SKM-1 treated with dmso at 0.1 percent for 144 hours (cell line): ENCODE measurements at regions not wholly inside any gene's neighbourhood (a gene's known extent, or its start where the extent isn't known, plus 50 kb on each side); places are given as distances from the start of the nearest gene placed in this dataset.
"Not testable (repeated sequence)": the region's sequence is repeated elsewhere in the genome, so short reads cannot be mapped to it uniquely, and the experiment has no call there.

Experiments used
- DNase-seq: peaks from one replicate; lab custom pipeline; 2025; ENCODE audit not compliant: unreplicated experiment; lab: John Stamatoyannopoulos, UW

DNA sequence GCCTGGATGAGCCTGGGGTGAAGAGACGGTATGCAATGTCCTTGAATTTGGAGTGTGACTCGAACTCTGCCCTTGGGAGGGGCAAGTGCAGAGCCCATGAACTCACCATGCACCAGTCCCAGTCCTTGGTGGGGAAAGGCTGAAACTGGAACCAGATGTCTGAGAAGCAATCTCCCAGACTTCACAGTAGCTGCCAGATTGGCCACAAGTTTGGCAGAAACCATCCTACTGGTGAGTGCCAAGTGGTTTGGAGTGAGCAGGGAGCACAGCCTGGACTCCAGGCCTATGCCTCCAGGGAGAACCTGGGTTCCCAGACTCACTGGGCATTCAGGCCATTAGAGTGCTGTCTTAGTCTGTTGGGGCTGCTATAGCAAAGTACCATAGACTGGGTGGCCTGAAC is 99.6 kb upstream of the LYZL1 start:
- DNase-seq: no peak

DNA sequence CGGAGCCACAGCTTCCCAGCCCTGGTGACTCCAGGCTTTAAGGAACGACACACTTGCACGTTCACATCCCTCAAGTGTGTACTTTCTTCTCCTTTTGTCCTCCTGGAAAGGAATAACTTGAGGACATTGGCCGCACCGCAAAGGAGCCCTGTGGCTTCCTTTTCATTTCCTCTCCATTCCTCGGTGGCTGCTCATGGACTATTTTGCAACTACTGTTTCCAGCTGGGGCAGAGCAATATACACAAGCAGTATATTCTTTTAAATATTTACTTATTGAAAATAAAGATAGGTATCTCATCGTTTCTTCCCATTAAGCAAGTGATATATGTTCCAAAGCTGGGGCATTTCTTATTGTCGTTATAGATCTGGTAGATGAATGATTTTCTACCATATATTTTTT is 97.2 kb upstream of the LYZL1 start:
- no peak for DNase-seq

DNA sequence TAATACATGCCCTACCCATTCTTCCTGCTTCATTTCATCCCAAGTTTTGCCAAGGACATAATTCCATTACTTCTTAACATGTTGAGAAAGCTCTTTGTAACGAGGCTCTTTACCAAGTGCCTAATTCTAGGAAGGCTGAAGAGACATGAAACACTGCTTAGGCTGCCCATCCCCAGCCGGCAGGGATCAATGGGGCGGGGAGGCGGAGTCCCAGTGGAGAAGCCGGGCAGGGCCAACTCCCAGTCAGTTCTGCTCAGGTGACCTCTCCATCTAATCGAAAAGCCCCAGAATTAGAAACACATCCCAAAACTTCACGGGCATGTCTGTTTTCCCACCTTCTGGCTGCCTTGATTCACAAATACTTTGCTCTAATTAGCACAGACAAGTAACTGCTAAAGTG is 89.5 kb upstream of the LYZL1 start:
- no peak for DNase-seq

DNA sequence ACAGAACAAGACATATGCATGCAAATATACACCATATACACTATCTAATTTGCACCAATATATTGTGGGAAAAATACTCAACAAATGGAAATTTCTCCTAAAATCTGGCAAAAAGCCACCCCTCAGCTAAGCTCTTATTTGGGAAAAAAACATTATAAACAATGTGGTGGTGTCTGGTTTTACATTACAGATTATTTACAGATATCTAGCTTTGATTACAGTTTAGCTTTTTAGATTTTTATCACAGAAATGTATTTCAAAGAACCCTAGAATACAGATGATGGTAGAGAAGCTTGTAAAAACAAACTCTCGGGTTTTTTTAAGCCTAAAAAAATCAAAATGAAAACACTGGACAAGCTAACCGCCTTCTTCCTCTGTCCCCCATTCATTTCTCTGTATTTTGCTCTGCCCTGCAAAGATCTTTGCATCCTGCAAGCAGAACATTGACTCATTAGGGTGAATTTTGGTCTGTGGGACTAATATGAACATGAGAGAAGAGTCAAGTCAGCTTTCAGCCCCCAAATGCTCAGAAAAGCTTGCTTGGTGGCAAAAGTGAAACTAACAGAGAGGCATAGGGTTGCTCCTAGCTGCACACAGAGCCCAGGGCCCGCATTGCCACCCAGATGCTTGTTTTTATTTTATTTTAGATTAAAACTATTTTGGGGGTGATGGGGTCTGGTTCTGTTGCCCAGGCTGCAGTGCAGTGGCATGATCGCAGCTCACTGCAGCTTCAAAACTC is 88.8 kb upstream of the LYZL1 start:
- no peak for DNase-seq

DNA sequence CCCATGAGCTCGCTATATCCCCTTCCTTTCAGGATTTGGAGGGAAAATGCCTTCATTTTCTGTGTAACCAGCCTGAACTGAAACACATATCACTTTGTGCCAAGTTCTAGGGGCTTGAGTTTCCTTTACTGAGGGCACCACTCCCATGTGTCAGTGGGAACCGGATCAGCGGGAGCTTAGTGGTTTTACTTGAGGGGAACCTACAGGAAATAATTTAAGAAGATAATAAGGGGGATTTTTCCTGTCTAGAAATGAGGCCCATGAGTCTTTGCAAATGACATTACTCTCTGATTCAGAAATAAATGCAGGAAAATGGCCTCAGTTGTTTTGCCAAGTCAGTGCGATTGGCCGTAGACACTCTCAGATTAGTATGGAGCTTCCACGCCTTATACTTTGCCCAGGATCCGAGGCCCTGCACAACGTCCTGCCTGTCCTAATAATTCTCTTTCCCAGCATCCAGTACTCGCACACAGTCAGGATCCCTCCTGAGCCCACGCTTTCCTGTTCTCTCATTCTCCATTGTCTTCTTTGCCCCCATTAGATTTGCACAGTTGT is 86.4 kb upstream of the LYZL1 start:
- DNase-seq: no peak

DNA sequence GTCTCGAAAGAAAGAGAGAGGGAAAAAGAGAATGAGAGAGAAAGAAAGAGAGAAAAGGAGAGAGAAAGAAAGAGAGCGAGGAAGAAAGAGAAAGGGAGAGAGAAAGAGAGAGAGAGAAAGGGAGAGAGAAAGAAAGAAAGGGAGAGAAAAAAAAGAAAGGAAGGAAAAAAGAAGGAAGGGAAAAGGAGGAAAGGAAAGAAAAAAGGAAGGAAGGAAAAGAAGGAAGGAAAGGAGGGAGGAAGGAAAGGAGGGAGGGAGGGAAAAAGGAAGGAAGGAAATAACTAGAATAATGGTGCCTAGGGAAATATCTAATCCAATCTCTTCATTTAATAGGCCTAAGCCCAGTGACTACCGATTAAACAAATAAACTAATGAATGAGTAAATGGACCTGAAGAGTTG is 85.4 kb upstream of the LYZL1 start:
- no peak for DNase-seq

DNA sequence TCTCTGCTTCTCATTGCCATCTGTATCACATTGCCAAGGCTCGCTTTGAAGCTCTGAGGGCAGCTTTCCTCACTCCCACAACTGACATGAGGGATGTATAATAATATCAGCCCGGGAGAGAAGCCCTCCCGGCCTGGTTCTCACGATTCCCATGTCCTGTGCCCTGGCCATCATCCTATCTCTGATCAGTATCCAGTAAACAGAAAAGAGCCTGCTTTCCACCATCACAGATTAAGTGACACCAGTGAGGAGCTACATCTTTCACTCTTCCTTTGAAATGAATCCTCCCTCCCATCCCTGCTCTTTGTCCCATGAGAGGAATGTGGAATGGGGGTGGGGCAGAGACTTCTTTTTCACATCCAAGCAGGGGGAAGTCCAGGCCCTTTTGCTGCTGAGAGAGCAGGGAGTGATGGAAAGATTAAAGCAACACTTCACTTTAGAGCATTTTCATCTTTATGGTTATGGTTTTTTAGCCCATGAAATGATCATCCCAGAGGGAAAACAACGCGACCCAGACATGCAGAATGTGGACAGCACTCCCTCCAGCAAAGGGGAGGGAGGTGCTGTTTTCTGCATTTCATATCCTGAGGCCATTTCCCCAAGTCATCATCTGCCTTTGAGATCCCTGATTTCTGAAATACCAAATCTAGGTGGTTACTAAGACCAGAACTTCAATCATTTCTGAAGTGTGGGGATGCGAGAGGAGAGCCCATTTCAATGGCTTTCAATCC is 84.6 kb upstream of the LYZL1 start:
- DNase-seq: no peak

DNA sequence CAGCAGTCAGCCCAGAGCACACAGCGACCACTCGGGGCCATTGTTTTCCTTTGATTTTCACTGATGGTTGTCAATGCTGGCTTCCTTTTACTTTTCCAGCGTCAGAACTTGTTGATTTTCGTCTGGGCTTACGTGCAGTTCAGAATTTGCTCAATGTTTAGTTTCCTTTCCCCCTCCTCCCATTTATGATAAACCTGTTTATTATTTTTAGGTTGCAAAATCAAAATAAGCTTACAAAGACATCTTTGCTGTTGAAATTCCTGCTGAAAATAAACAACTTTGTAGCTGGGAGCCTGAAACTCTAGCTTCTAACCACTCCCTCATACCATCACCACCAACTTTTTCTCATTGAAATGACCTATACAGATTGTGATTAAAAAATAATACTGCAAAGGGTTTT is 83.1 kb upstream of the LYZL1 start:
- no peak for DNase-seq

DNA sequence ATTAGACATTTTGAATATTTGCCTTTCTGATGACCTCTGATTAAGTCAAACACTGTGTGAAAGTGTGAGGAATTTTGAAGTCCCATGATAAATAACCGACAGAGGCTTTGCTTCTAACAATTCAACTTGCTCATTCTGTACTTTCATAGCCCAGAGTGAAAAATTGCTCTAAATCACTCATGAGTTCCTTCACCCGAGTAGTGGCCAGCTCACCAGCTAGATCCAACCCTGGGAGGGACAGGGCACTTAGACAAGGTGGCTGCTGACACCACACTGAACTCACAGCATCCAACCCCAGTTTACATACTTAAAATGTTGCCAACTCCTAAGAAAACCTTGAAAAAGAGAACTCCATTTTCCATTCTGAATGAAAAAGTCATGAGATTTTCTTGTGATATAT is 80.0 kb upstream of the LYZL1 start:
- DNase-seq: no peak

DNA sequence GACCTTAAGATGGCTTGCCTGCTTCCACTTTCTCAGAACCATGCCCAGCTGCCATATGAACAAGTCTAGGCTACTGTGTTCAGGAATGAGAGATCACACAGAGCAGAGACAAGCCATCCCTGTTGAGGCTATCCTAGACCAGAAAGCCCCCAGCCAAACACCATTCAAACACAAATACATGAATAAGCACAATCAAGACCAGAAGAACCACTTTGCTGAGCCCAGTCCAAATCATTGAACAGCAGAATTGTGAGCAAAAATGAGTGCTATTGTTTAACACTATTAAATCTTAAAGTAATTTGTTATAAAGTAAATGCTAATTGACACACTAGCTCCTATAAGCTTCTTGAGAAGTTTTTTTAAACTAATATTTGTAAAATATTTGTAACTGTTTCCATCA is 79.0 kb upstream of the LYZL1 start:
- DNase-seq: no peak

DNA sequence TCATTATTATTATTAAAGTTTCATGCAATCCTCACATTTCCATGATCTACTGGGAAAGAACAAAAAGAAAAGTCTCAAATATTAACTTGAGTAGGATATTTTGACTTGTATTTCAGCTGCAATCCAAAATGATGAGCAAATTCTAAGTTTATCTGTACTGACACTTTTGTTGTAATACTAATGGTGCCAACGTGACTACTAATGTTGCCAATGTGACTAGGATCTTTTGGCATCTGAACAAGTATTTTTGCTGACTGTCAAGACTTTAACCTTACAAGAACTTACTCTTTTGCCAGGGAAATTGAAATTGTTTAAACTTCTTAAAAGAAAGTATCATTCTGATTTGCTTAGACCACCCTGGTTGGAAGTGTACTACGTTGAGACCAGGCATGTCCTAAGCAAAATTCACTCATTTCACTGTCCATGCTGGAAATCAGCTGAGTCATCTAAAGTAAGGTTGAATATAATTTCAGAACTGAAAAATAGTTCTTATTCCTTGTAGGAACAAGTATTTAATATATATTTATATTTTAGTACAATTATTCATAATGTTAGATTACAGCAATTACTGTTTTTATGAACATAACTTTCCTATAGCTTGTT is 78.5 kb upstream of the LYZL1 start:
- DNase-seq: no peak

DNA sequence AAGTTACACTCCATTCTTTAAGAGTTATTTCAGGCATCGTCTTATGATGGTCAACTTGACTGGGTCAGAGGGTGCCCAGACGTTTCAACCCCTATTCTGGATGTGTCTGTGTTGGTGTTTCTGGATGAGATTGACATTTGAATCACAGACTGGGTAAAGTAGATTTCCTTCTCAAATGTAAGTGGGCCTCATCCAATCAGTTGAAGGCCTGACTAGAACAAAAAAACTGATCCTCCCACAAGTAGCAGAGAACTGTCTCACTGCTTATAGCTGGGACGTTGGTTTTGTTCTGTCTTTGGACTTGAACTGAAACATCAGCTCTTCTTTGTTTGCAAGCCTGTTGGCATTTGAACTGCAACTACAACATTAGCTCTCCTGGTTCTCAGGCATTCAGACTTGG is 76.3 kb upstream of the LYZL1 start:
- no peak for DNase-seq

DNA sequence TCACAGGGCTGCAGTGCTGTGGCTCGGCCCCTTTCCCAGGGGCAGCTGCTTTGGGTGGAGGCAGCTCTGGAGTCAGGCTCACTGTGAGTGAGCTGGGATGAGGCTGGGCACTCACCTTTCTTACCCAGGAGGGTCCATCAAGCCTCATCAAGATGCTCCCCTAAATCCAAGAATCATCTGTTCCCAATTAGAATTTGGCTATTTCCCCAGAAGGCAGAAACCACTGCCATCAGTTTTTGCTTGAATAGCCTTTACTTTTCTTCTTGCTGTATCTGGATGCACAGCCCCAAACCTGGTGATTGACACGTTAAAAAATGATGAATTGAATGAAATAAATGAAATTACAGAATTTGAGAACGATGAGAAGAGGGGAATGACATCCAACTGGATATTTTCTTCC is 74.3 kb upstream of the LYZL1 start:
- no peak for DNase-seq

DNA sequence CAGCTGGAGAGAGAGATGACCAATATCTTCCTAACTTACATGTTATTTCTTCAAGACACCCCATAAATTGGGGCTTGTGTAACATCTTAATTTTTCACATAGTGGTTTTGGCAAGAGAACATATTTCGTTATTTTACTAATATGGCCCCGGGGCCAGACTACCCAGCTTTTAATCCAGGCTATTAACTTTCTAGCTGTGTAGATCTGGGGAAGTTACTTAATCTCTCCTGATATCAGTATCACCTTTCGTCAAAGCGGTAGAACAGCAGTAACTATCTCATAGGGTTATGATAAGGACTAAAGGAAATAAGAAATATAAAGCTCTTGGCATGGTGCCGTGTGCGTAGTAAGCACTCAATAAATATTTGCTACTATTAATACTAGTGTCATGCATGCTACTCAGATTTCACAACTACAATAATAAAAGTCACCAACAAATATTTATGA is 71.6 kb upstream of the LYZL1 start:
- no peak for DNase-seq

DNA sequence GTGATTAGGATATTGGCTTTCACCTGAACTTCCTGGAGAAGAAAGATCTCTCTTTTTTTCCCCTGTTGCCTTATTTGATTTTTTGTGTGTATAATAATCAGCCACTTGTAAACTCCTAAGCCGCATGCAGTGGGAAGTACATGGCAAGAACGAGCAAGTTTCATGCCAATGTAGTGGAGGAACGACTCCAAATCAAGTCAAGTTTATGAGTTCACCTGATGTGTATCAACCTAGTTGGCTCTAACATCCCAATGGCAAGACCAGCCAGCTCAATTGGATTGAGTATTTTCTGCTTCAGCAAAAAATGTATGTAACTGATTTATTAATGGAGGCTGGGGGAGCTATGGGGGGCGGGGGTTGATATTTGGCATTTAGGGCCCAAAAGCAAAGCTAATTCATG is 65.5 kb upstream of the LYZL1 start:
- no peak for DNase-seq

DNA sequence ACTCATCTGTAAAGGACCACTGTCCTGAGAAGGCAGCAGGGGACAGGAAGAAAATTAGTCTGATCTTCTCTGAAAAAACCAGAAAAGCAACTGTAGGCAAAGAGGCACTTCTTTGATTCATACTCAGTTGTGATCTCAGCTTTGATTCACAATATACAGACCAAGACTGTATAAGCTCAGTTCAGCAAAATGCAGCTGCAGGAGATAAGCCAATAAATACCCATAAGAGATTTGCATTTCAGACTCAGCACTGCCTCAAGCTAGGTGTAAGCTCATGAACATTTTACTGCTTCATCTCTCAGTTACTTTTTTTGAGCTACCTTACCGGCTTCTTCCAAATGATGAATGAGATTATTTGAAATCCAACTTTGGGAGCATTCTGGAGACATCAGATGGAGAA is 64.2 kb upstream of the LYZL1 start:
- no peak for DNase-seq

DNA sequence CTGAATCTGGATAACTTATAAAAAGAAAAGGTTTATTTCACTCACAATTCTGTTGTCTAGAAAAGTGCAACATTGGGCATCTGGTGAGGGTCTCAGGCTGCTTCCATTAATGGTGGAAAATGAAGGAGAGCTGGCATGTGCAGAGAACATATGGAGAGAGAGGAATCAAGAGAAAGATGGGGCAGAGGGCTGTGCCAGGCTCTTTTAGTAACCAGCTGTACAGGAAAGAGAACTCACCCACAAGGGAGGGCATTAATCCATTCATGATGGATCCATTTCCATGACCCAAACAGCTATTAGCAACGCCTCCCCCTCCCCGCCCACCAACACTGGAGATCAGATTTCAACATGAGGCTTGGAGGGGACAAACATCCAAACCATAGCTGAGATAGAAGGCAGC is 61.7 kb upstream of the LYZL1 start:
- no peak for DNase-seq

DNA sequence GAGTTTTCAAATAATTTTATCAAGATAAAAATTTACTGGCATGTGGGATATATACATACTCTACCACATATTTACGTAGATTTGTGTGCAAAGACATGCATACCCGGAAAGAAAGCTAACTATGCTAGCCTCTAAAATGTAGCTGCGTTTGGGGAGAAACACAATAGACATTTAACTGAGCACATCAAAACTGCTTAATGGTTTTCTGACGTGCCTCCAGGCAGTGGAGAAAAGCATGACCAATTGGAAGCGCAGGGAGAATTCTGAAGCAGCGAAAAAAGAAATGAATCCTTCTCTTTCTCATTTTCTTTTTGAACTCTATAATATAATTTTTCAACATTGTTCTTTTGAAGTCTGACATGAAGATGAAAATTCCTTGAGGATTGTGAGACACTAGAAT is 60.3 kb upstream of the LYZL1 start:
- DNase-seq: no peak

DNA sequence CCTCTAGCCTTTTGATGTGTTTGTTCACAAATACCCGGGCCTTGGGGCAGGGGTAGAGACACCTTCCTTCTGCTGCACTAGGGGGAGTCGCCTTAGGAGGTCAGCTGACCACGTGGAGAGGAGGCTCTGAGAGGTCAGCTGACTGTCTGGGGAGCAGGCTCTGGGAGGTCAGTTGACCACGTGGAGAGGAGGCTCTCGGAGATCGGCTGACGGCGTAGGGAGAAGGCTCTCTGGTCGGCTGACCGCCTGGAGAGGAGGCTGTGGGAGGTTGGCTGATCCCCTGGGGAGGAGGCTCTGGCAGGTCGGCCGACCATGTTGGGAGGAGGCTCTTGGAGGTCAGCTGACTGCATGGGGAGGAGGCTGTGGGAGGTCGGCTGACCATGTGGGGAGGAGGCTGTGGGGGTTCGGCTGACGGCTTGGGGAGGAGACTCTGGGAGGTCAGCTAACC is 59.6 kb upstream of the LYZL1 start:
- no peak for DNase-seq

DNA sequence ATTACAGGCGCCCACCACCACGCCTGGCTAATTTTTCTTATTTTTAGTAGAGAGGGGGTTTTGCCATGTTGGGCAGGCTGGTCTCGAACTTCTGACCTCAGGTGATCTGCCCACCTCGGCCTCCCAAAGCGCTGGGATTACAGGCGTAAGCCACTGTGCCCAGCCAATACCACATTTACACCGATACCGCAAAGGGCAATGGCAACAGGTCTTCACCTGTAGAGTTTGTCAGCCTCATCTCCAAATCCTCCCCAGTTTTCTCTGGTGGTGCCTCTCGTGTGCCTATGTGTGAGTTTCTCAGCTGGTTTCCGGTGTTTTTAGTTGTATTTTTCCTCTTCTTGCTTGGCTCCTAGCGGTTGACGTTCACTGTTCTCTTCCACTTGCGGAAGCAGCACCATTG is 52.0 kb upstream of the LYZL1 start:
- DNase-seq: not testable (repeated sequence)

DNA sequence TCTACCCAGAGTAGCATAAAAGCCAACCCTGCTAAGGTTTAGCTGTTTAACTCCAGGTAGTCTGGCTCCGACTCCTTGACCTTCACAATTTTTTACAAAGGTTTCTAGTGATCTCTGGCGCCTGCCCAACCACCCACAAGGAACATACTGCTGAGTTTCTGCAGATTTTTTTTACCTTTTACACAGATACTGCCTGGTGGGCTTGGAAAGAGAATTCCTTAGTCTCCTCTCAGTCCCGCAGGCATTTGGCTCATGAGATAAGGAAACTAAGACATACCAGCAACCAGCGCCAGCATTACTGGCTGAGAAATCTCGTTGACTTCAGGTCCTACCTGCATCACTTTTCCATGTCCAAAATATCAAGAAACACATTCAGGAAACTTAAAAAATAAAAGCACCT is 51.1 kb upstream of the LYZL1 start:
- no peak for DNase-seq

DNA sequence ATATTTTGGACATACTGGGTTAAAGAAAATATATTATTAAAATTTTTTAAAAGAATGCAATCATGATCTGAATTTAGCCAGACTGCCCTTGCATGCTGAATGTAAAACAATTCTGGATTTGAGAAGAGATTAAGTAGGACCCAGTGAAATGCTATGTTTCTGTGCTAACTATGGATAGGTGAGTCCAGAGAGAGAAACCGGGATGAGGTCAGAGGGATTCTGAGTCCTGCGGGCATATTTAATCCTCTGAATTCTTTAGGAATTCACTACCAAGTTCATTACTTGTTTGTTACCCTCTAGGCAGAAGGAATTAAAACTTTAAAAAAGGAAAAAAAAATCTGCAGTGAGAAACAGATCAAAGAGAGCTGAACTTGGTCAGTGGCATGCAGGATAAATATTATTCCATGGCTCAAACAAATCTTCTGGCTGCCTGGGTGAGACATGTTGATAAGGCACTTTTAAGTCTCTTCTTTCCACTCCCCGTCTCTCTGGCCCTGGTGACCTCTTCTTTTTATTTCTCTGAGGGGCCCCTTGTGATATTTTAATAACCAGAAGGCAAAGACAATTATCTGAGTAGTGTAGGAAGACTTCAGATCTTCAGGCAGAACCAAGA is 50.2 kb upstream of the LYZL1 start:
- DNase-seq: no peak
